ENCODE measurements at regions not wholly inside any gene's neighbourhood (a gene's known extent, or its start where the extent isn't known, plus 50 kb on each side); places are given as distances from the start of the nearest gene placed in this dataset.
"Not testable (repeated sequence)": the region's sequence is repeated elsewhere in the genome, so short reads cannot be mapped to it uniquely, and the experiment has no call there.

DNA sequence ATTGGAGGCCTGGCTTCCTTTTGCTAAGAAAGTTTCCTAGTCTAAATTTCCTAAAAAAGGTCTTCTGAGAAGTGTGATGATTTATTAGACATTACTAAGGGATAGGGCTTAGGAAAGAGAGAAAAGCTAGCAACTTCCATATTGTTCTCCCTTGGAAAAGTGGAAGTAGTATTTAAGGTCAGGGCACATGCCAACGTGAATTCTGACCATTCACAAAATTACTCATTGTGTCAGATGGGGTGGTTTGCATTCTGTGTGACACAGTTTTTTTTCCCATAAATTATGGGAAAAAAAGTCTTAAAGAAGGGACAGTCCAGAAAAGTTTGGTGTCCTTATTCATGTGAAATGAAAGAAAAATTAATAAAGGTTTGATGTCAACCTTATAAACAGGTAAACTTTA lies 110.0 kb upstream of the ARRDC3 start:
- DNase-seq (no peak), ATAC-seq (no peak)
- intact Hi-C loops (cut with DNase I, micrococcal nuclease) = no loop called here
- TF ChIP-seq, protein P1, sequence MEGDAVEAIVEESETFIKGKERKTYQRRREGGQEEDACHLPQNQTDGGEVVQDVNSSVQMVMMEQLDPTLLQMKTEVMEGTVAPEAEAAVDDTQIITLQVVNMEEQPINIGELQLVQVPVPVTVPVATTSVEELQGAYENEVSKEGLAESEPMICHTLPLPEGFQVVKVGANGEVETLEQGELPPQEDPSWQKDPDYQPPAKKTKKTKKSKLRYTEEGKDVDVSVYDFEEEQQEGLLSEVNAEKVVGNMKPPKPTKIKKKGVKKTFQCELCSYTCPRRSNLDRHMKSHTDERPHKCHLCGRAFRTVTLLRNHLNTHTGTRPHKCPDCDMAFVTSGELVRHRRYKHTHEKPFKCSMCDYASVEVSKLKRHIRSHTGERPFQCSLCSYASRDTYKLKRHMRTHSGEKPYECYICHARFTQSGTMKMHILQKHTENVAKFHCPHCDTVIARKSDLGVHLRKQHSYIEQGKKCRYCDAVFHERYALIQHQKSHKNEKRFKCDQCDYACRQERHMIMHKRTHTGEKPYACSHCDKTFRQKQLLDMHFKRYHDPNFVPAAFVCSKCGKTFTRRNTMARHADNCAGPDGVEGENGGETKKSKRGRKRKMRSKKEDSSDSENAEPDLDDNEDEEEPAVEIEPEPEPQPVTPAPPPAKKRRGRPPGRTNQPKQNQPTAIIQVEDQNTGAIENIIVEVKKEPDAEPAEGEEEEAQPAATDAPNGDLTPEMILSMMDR (IDR thresholded peaks at IDR 0.05) = no peak
- no peaks in the 10 kb centered on the region for H3K9me3 ChIP-seq
- no peaks in the 10 kb centered on the region for H3K4me1 ChIP-seq (ENCODE audit: low read depth)
- H3K4me3 ChIP-seq = no peak overlapping the region
- no peaks in the 10 kb centered on the region for H3K36me3 ChIP-seq (ENCODE audit: low read depth)

DNA sequence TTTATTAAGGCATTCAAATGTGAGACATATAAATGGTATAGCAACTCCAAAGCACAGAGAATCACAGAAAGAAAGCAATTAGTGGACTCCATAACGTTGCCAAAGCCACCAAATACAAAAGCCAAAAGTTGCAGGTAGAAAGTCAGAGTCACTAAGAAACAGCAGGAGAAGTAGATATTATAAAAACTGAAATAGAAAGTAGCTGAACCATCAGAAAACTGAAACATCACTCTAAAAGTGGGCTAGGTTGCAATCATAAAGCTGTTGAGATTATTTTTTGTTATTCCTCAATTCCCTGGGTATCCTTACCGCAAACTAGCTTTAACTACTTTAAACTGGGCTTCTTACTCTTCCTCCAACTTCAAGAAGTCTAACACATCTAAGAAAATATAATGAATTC lies 108.1 kb upstream of the ARRDC3 start:
- ATAC-seq = no peak
- no peaks in the 10 kb centered on the region for H3K36me3 ChIP-seq (ENCODE audit: low read depth)
- H3K9me3 ChIP-seq = no peaks in the 10 kb centered on the region
- intact Hi-C loops (cut with DNase I, micrococcal nuclease) = no loop called here
- no peak for DNase-seq
- H3K4me3 ChIP-seq = no peak overlapping the region
- TF ChIP-seq, protein P1 (IDR thresholded peaks at IDR 0.05) = no peak
- H3K4me1 ChIP-seq (ENCODE audit: low read depth) = no peaks in the 10 kb centered on the region

DNA sequence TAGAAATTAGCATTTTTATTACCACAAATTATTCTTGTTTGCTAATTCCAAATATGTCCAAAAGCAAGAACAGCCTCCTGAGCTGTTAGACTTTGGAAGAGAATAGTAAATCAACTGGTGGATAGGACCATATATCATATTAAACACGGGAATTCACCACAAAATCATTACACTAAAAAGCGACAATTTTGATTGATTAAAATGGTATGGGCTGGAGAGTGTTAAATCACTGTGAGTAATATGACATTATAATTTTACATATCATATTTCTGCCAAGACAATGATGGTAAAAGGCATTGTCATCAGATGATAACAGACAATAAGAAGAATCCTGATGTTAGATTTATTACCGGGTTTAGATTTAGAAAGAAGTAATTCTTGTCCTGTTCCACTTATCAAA lies 107.2 kb upstream of the ARRDC3 start:
- no peaks in the 10 kb centered on the region for H3K36me3 ChIP-seq (ENCODE audit: low read depth)
- no peak for DNase-seq
- H3K9me3 ChIP-seq = no peaks in the 10 kb centered on the region
- intact Hi-C loops (cut with DNase I, micrococcal nuclease) = no loop called here
- H3K4me3 ChIP-seq = no peak overlapping the region
- TF ChIP-seq, protein P1 (IDR thresholded peaks at IDR 0.05) = no peak
- no peaks in the 10 kb centered on the region for H3K4me1 ChIP-seq (ENCODE audit: low read depth)
- ATAC-seq = no peak

DNA sequence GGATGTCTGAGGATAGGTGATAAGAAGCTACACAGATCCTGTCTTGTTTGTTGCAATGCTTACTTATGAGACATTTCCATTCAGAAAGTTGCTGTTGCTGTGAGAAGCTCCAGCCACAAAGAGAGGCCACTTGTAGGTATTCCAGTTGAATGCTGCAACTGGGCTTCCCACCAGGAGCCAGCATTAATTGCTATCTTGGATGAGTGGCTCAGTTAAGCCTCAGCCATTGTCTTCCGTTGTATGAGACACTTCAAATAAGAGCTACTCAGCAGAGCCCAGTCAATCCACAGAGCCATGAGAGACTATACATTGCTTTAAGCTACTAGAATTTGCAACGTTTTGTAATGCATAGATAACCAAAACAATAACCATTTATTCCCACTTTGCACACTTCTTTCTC lies 104.3 kb upstream of the ARRDC3 start:
- TF ChIP-seq, protein P1 (IDR thresholded peaks at IDR 0.05) = no peak
- Histone ChIP-seq H3K4me1 (ENCODE audit: low read depth) (no peaks in the 10 kb centered on the region), H3K4me3 (no peak overlapping the region), H3K36me3 (ENCODE audit: low read depth) (no peaks in the 10 kb centered on the region), H3K9me3 (no peaks in the 10 kb centered on the region)
- DNase-seq (no peak), ATAC-seq (no peak)
- intact Hi-C loops (cut with DNase I, micrococcal nuclease) = no loop called here

DNA sequence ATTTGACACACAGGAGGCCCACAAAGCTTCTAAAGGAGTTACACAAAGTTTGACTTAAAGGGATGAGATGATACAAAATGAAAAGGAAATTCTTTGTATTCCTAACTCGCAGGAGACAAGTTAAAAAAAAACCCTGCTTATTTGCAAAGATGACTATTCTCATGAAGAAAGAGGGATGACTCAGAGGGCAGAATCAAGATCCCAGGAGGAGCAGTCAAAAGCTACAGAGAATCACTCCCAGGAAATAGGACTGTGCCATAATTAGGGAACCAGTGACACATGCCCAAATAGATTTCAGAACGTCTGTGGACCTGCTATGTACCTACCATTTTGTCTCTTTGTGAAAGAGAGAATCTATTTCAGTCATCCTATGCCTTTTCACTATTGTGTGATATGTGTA lies 103.5 kb upstream of the ARRDC3 start:
- TF ChIP-seq, protein P1 (IDR thresholded peaks at IDR 0.05) = no peak
- intact Hi-C loops (cut with DNase I, micrococcal nuclease) = no loop called here

DNA sequence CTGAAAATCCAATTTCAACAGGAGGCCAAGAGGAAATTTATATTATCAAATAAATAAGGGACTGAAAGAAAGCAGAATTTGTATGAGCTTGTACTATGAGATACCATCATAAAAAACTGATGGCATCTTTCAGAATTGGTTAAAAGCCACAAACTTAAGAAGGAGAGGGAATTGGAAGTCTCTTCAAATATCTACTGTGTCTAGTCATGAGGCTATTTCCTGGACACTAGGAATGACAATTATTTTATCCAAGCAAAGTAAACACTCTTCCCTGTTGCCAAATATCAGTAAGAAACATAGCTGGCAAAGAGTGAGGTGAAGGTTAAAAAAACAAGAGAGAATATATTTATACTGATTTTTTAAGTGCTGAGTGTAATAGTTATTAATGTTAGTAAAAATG lies 101.5 kb upstream of the ARRDC3 start:
- Histone ChIP-seq H3K9me3 (no peaks in the 10 kb centered on the region), H3K4me3 (no peak overlapping the region), H3K4me1 (ENCODE audit: low read depth) (no peaks in the 10 kb centered on the region), H3K36me3 (ENCODE audit: low read depth) (no peaks in the 10 kb centered on the region)
- TF ChIP-seq, protein P1 (IDR thresholded peaks at IDR 0.05) = no peak
- intact Hi-C loops (cut with DNase I, micrococcal nuclease) = no loop called here
- DNase-seq (no peak), ATAC-seq (no peak)

More for the DNA sequence above, 103.5 kb upstream of the ARRDC3 start:
- Histone ChIP-seq H3K4me1 (ENCODE audit: low read depth) (no peaks in the 10 kb centered on the region), H3K9me3 (no peaks in the 10 kb centered on the region), H3K36me3 (ENCODE audit: low read depth) (no peaks in the 10 kb centered on the region), H3K4me3 (no peak overlapping the region)
- ATAC-seq = no peak
- DNase-seq = no peak

DNA sequence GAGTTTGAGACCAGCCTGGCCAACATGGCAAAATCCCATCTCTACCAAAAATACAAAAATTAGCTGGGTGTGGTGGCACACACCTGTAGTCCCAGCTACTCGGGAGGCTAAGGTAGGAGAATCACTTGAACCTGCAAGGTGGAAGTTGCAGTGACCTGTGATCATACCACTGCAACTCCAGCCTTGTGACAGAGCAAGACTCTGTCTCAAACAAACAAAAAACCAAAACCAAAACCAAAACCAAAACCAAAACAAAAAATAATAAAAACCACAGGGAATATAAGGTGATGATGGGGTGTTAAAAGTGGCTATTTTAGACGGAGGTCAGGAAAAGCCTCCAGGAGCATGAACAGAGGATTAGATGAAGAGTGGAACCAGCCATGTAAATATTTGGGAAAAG lies 96.3 kb upstream of the ARRDC3 start:
- ATAC-seq = not testable (repeated sequence)

More for the DNA sequence above, 96.3 kb upstream of the ARRDC3 start:
- H3K36me3 ChIP-seq (ENCODE audit: low read depth); H3K9me3 ChIP-seq; DNase-seq; H3K4me3 ChIP-seq; H3K4me1 ChIP-seq (ENCODE audit: low read depth); intact Hi-C loops (cut with DNase I, micrococcal nuclease): not testable (repeated sequence)

Data from mucosa of descending colon (tissue), 3 donors.